ENCODE measurements at regions not wholly inside any gene's neighbourhood (a gene's known extent, or its start where the extent isn't known, plus 50 kb on each side); places are given as distances from the start of the nearest gene placed in this dataset.

DNA sequence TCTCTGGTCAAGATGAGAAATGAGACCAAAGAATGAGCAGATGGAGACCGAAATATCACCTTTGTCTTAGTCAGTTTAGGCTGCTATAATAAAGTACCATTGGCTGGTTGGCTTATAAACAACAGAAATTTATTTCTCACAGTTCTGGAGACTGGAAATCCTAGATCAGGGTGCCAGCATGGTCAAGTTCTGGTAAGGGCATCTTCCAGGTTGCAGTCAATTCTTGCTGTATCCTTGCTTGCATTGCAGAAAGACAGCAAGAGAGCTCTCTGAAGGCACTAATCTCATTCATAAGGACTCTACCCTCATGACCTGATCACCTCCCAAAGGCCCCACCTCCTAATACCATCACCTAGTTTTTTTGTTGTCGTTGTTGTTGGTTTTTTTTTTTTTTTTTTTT is 52.7 kb upstream of the MKLN1 start:
- Histone ChIP-seq H3K9ac (ENCODE audit: low read length) (no peak overlapping the region), H3K27me3 (replicated peaks in 1 of 4; ENCODE audit: control extremely low read depth in 1 of 4, control insufficient read depth in 3 of 4, insufficient read depth in 4 of 4, low read length in 3 of 4) (peaks cover 0 to 2% (median 0%) of the 10 kb centered on the region in 4 experiments), H3K4me2 (replicated peaks; ENCODE audit: low read depth, low read length, poor library complexity, severe bottlenecking) (no peak overlapping the region), H3K4me3 (ENCODE audit: control extremely low read depth in 1 of 5, extremely low read depth in 1 of 5, insufficient read depth in 1 of 5, low read depth in 2 of 5, low read length in 4 of 5) (no peak overlapping the region), H2AFZ (ENCODE audit: insufficient read depth, low read depth, low read length, poor library complexity, severe bottlenecking) (no peak overlapping the region), H3K4me1 (ENCODE audit: control insufficient read depth in 2 of 2, insufficient read depth in 2 of 2, low read length in 2 of 2) (no peaks in the 10 kb centered on the region), H3K79me2 (ENCODE audit: control insufficient read depth, insufficient read depth, low read length) (no peaks in the 10 kb centered on the region), H3K9me3 (ENCODE audit: control extremely low read depth in 1 of 3, control insufficient read depth in 2 of 3, insufficient read depth in 1 of 3, low read length in 2 of 3) (peaks cover 0 to 3% (median under 1%) of the 10 kb centered on the region in 3 donors), H3K27ac (ENCODE audit: low read length in 2 of 2) (no peak overlapping the region), H4K20me1 (ENCODE audit: control insufficient read depth, insufficient read depth, low read length, poor library complexity, severe bottlenecking) (no peaks in the 10 kb centered on the region), H3K36me3 (replicated peaks in 1 of 2; ENCODE audit: control extremely low read depth in 1 of 2, control insufficient read depth in 1 of 2, extremely low read depth in 1 of 2, insufficient read depth in 2 of 2, low read length in 1 of 2) (no peaks in the 10 kb centered on the region)
- no peak overlapping the region for H3K4me3 Mint-ChIP-seq
- DNase-seq (no peak), ATAC-seq (ENCODE audit: low read depth) (no peak)
- intact Hi-C loops (cut with micrococcal nuclease), result no loop called here
- ChIA-PET CTCF (interaction anchor here (0.5 to 1.0 kb wide), 3 partner anchors 11 to 79 kb away, joined by 3 read pairs; no protein-coding TSS in a partner anchor), POLR2A (interaction anchor here (0.7 kb wide), 1 partner anchor 362 kb away, joined by 4 read pairs; no protein-coding TSS in a partner anchor)
- WGBS (ENCODE audit: insufficient coverage), result no CpG with 5 or more reads among the region's 2 CpGs
- H3K27me3 Mint-ChIP-seq, result no peaks in the 10 kb centered on the region
- TF ChIP-seq EZH2 (IDR thresholded peaks at IDR 0.05; ENCODE audit: borderline replicate concordance, insufficient read depth, low read depth, low read length, poor library complexity, severe bottlenecking), result no peak
- TF ChIP-seq, protein P1, sequence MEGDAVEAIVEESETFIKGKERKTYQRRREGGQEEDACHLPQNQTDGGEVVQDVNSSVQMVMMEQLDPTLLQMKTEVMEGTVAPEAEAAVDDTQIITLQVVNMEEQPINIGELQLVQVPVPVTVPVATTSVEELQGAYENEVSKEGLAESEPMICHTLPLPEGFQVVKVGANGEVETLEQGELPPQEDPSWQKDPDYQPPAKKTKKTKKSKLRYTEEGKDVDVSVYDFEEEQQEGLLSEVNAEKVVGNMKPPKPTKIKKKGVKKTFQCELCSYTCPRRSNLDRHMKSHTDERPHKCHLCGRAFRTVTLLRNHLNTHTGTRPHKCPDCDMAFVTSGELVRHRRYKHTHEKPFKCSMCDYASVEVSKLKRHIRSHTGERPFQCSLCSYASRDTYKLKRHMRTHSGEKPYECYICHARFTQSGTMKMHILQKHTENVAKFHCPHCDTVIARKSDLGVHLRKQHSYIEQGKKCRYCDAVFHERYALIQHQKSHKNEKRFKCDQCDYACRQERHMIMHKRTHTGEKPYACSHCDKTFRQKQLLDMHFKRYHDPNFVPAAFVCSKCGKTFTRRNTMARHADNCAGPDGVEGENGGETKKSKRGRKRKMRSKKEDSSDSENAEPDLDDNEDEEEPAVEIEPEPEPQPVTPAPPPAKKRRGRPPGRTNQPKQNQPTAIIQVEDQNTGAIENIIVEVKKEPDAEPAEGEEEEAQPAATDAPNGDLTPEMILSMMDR (IDR thresholded peaks at IDR 0.05), result no peak
- no peak overlapping the region for H3K27ac Mint-ChIP-seq
- H3K9me3 Mint-ChIP-seq (ENCODE audit: insufficient read depth), result no peaks in the 10 kb centered on the region
- no peaks in the 10 kb centered on the region for H3K4me1 Mint-ChIP-seq

DNA sequence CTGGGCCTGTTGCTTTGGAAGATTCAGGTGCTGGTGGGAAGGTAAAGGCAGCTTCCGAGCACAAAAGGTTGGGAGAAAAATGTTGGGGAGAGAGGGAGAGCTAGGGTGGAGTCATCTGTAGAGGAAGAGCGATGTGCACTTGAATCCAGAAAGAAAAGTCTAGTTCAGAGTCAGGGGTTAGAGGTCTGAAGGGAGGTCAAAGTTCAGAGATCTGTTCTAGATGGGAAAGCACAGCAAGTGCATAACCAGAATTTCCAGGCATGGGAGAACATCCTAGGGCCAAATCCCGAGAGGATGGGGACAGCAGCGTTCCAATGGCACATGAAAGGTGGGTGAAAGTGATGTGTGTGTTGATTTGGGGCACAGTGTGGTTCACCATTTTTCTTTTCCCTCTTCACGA is 51.5 kb upstream of the MKLN1 start:
- peaks cover 0 to 2% (median 0%) of the 10 kb centered on the region in 4 experiments for H3K27me3 ChIP-seq (replicated peaks in 1 of 4; ENCODE audit: control extremely low read depth in 1 of 4, control insufficient read depth in 3 of 4, insufficient read depth in 4 of 4, low read length in 3 of 4)
- no peak overlapping the region for H3K4me3 Mint-ChIP-seq
- H4K20me1 ChIP-seq (ENCODE audit: control insufficient read depth, insufficient read depth, low read length, poor library complexity, severe bottlenecking), result no peaks in the 10 kb centered on the region
- H3K4me2 ChIP-seq (replicated peaks; ENCODE audit: low read depth, low read length, poor library complexity, severe bottlenecking), result no peak overlapping the region
- H3K27ac Mint-ChIP-seq, result no peak overlapping the region
- intact Hi-C loops (cut with micrococcal nuclease), result no loop called here
- ChIA-PET POLR2A (no interaction called here), CTCF (no interaction called here)
- H3K27me3 Mint-ChIP-seq, result no peaks in the 10 kb centered on the region
- TF ChIP-seq EZH2 (IDR thresholded peaks at IDR 0.05; ENCODE audit: borderline replicate concordance, insufficient read depth, low read depth, low read length, poor library complexity, severe bottlenecking), result no peak
- TF ChIP-seq, protein P1 (IDR thresholded peaks at IDR 0.05), result no peak
- no peaks in the 10 kb centered on the region for H3K4me1 Mint-ChIP-seq
- H3K9ac ChIP-seq (ENCODE audit: low read length), result no peak overlapping the region
- no peaks in the 10 kb centered on the region for H3K4me1 ChIP-seq (ENCODE audit: control insufficient read depth in 2 of 2, insufficient read depth in 2 of 2, low read length in 2 of 2)
- H2AFZ ChIP-seq (ENCODE audit: insufficient read depth, low read depth, low read length, poor library complexity, severe bottlenecking), result no peak overlapping the region
- 100% methylated on average over 4 of the region's 5 CpGs for WGBS (ENCODE audit: insufficient coverage)
- no peak overlapping the region for H3K27ac ChIP-seq (ENCODE audit: low read length in 2 of 2)
- H3K36me3 ChIP-seq (replicated peaks in 1 of 2; ENCODE audit: control extremely low read depth in 1 of 2, control insufficient read depth in 1 of 2, extremely low read depth in 1 of 2, insufficient read depth in 2 of 2, low read length in 1 of 2), result no peaks in the 10 kb centered on the region
- no peak for ATAC-seq (ENCODE audit: low read depth)
- no peaks in the 10 kb centered on the region for H3K9me3 Mint-ChIP-seq (ENCODE audit: insufficient read depth)
- peaks cover 0 to 3% (median 3%) of the 10 kb centered on the region in 3 donors for H3K9me3 ChIP-seq (ENCODE audit: control extremely low read depth in 1 of 3, control insufficient read depth in 2 of 3, insufficient read depth in 1 of 3, low read length in 2 of 3)
- DNase-seq, result no peak
- no peak overlapping the region for H3K4me3 ChIP-seq (ENCODE audit: control extremely low read depth in 1 of 5, extremely low read depth in 1 of 5, insufficient read depth in 1 of 5, low read depth in 2 of 5, low read length in 4 of 5)
- no peaks in the 10 kb centered on the region for H3K79me2 ChIP-seq (ENCODE audit: control insufficient read depth, insufficient read depth, low read length)

All from B cell (primary cell).